GM10248 (cell line): ENCODE measurements at regions not wholly inside any gene's neighbourhood (a gene's known extent, or its start where the extent isn't known, plus 50 kb on each side); places are given as distances from the start of the nearest gene placed in this dataset.

Source experiments
- CTCF ChIA-PET: fragments of 300-600 bp; sonication (Branson Sonifier 250); formaldehyde crosslinking; extraction: SDS; loops from one replicate; lab custom pipeline; 2021; ENCODE audit warnings: antibody characterized with exemption; lab: Yijun Ruan, JAX
- POLR2A ChIA-PET: fragments of 350-650 bp; sonication (Branson Sonifier 250); formaldehyde crosslinking; extraction: SDS; loops from one replicate; lab custom pipeline; 2020; ENCODE audit warnings: antibody characterized with exemption; lab: Yijun Ruan, JAX
- DNase-seq: peaks from one replicate; pipeline ENCODE4 v3.0.0; 2012; ENCODE audit errors: extremely low spot score
- TF ChIP-seq, protein P1 (sequence below): IDR thresholded peaks from 2 replicates; pipeline ENCODE4 v1.5.1; 2012; ENCODE audit warnings: mild to moderate bottlenecking, low read depth; ENCODE audit errors: extremely low read depth, missing control alignments, control extremely low read depth

DNA sequence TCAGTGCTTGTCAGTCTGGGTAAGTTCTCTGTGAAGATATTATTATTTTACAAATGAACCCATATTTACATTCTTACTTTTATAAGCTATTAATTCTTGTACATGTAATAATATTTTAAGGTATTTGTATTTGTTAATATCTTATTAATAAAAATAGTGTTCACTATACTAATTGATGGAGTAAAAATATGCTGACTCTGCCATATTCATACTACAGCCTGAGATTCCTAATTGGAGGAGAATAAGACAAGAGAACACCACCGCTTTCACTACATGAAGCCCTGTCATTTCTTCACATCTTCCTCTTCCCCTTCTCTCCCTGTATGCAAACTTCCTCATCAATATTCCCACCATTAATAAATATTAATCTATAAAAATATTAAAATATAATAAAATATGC is 167.6 kb upstream of the TUSC1 start:
- TF ChIP-seq, protein P1, sequence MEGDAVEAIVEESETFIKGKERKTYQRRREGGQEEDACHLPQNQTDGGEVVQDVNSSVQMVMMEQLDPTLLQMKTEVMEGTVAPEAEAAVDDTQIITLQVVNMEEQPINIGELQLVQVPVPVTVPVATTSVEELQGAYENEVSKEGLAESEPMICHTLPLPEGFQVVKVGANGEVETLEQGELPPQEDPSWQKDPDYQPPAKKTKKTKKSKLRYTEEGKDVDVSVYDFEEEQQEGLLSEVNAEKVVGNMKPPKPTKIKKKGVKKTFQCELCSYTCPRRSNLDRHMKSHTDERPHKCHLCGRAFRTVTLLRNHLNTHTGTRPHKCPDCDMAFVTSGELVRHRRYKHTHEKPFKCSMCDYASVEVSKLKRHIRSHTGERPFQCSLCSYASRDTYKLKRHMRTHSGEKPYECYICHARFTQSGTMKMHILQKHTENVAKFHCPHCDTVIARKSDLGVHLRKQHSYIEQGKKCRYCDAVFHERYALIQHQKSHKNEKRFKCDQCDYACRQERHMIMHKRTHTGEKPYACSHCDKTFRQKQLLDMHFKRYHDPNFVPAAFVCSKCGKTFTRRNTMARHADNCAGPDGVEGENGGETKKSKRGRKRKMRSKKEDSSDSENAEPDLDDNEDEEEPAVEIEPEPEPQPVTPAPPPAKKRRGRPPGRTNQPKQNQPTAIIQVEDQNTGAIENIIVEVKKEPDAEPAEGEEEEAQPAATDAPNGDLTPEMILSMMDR = no peak
- no peak for DNase-seq
- ChIA-PET CTCF (interaction anchor here (1.3 kb wide), 1 partner anchor 12 kb away, joined by 6 read pairs; no protein-coding TSS in a partner anchor), POLR2A (no interaction called here)

DNA sequence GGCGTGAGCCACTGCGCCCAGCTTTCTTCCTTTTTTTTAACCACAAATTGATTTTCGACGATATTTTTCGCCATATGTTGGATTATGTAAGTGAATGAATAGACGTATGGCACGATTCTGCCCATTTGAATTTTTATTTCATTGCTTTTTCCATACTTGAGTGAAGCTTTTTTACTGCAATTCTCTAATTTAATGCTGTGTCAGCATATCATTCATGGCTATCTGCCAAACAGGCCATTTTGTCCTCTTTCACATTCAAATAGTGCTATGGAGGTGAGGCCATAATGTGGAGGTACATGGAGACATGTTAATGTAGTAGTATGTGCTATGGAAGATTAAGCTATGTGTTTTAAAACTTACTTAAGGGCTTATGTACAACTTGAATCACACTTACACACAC is 152.1 kb upstream of the TUSC1 start:
- ChIA-PET POLR2A (no interaction called here), CTCF (interaction anchor here (1.5 kb wide), 1 partner anchor 22 kb away, joined by 4 read pairs; no protein-coding TSS in a partner anchor)
- TF ChIP-seq, protein P1 = no peak
- DNase-seq = no peak

DNA sequence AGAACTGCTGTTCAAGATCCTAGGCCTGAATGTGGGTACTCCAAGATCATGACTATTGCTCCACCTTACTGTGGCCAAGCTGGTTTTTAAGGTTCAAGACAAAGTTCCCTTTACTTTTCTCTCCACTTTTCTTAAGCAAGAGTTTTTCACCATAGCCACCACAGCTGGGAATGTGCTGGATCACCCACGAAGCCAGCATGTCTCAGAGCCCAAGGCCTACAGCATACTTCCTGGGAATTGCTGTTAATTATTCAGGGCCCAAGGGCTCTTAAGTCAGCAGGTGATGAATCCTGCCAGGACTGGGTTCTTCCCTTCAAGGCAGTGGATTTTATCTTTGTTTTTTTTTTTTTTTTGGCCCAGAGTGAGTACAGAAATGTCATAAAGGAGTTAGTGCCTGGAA is 149.4 kb upstream of the TUSC1 start:
- ChIA-PET CTCF (no interaction called here), POLR2A (no interaction called here)
- DNase-seq = no peak
- TF ChIP-seq, protein P1 = no peak

DNA sequence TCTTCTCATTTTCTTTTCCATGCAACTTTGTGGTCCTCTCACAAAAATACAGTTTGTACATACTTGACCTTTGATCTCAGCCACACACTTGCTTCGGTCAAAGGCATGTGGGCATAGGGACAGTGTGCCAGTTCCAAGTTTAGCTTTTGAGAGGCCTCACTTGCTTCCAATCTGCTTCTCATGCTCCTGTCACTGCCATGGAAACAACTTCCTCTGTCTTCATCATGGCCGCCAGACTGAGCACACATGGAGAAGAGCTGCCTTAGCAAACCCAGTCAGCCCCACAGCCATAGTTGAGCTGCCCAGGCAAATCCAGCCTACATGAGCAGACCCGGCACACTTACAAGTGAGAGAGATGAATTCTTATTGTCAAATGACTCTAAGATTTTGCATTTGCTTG is 138.2 kb upstream of the TUSC1 start:
- CTCF ChIA-PET = interaction anchor here (0.7 to 1.2 kb wide), 2 partner anchors 8 to 48 kb away, joined by 3 read pairs; no protein-coding TSS in a partner anchor
- POLR2A ChIA-PET = no interaction called here
- TF ChIP-seq, protein P1 = no peak
- no peak for DNase-seq

DNA sequence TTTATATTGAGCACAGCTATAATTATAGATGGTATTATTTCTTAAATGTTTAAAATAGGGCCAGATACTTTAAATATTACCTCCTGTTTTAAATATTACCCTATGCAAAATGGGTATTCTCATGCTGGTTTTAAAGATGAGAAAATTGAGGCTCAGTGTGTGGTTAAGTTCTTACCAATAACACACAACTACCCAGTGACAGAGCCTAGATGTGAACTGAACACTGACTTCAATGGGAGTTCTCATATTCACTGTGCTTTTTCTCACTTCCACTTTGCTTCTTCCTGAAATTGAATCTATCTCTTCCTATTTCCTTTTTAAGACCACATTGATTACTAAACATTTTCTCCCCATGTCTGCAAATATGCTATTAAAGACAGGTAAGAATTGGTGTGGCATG is 135.8 kb upstream of the TUSC1 start:
- TF ChIP-seq, protein P1 = no peak
- no peak for DNase-seq
- POLR2A ChIA-PET = no interaction called here
- CTCF ChIA-PET = interaction anchor here (1.3 kb wide), 1 partner anchor 14 kb away, joined by 4 read pairs; no protein-coding TSS in a partner anchor

DNA sequence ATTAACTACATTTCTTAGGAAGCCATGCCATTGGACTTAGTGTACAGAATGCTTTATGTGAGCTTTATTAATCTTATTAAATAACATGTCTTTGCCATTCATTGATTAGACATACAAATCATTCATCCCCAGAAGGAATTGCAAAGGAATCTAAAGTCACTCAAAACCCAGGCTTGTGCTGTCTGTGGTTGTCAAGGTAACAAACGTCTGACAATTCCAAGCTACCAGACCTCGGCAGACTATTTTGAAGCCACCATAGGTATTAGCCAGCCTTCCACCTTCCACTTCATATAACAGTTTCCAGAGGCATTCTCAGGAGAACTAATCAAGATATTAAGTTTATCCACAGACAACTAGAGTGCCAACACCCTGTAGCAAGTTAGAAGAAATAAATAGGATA is 135.2 kb upstream of the TUSC1 start:
- DNase-seq = no peak
- CTCF ChIA-PET = interaction anchor here (1.3 kb wide), 1 partner anchor 13 kb away, joined by 4 read pairs; no protein-coding TSS in a partner anchor
- POLR2A ChIA-PET = no interaction called here
- TF ChIP-seq, protein P1 = no peak
